GM21360 (cell line): ENCODE measurements at regions not wholly inside any gene's neighbourhood (a gene's known extent, or its start where the extent isn't known, plus 50 kb on each side); places are given as distances from the start of the nearest gene placed in this dataset.

Experiments
- ATAC-seq: cut with Tn5 transposase; IDR thresholded peaks from one replicate; pipeline ENCODE4 v1.9.1; 2021; ENCODE audit warnings: mild to moderate bottlenecking, moderate library complexity; ENCODE audit not compliant: unreplicated experiment

DNA sequence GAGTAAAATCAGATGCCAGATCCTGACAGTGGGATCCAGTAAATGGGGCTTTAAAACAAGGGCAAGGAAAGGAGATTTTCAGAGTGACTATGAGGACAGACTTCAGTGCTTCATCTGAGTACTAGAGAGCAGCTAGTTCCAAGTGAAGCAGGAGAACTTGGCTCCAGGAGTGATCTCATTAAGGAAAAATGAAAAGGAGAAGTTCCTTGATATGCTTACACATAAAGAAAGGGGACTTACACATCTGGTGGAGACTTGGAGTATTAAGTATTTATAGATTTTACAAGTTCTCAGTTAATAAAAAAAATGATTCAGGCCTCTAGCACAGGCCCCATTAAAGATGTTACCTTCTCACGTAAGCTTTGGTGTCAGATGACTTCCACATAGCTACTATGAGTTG lies 105.8 kb downstream of the ICOS start:
- ATAC-seq, result no peak

GRCh38 chr2:204046145-204046544 lies 109.6 kb downstream of the ICOS start:
- ATAC-seq, result peak; percentile 80

GRCh38 chr2:204049635-204050034 lies 113.1 kb downstream of the ICOS start:
- peak; percentile 58 for ATAC-seq

- no peak for ATAC-seq
Measured at GRCh38 chr2:204050681-204051080, 114.1 kb downstream of the ICOS start.

- no peak for ATAC-seq
Measured at GRCh38 chr2:204051476-204051875, 114.9 kb downstream of the ICOS start.

DNA sequence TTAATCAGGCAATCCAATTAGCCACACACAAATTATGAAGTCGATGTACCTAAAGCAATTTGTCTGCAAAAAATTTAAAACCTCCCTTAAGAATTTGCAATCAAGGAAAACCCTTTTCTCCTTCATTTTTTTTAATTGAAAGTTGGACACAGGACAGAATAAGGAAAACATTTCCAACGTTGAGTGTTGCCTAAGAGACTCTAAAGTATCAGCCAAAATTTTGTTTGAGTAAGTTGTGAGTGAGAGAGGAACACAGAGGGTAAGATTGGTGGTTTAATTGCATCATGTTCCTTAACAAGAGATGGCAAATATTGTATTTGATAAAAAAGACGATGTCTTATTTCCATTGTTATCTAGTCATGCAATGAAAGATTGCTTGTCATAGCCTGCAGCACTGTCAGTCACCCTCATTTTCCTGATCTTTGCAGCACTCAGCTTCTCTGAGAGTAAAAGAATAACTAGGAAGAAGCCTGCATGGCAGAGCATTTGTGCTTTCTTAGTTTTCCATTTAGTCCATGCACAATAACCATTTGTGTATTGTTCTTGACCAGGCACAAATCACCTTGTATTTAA lies 115.5 kb downstream of the ICOS start:
- no peak for ATAC-seq

DNA sequence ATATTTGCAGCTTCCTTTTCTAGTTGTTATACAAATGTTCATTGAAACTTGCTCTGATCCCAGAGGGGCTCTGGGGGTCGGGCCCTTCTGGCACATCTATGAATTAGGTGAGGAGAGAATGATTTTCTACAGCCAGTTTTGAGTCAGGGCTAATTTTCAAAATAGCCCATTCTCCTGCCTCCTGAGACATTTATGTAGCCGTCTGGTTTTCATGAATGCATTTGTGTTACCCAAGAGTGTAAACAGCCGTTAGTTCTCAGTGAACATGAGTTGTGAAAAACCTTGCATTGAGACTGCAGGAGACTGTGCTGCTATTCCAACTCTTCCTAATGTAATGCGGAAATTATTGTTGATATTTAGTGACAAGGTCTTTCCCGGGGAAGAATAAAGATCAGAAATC lies 122.5 kb downstream of the ICOS start:
- no peak for ATAC-seq

DNA sequence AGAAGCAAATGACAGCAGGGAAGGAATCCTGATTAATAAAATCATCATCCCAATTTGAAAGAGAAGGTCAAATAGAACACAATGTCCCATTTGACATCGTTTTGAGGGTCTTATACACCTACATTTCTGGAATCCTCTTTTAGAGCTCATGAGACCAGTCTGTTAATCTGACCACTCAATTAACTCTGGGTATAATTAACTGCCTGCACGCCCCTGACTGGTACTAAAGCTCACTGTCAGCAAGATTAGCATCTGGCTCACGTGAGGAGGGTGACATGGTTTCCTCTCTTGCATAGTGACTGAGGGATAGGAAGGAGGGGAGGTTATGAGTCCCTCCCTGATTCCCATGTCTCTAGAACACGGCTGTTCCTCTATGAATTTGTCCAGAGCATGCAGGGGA lies 124.3 kb downstream of the ICOS start:
- ATAC-seq, result no peak

DNA sequence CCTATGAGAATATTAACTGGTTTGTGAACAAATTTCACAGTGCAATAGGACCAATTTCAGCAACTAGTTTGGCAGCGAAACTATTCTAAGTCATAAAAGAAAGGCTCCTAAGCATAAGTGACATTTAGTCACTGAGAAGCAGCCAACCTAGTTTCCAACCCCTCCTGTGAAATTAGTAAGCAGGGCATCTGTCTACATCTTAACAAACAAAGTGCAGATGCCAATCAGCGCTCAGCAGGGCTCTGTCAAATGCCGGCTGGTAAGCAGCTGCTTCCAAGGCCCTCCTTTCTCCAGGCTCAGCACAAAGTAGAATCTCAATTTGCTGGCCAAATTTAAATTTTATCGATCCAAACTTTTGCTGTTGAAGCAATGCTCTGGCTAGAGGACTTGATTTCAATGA lies 124.7 kb downstream of the ICOS start:
- no peak for ATAC-seq

DNA sequence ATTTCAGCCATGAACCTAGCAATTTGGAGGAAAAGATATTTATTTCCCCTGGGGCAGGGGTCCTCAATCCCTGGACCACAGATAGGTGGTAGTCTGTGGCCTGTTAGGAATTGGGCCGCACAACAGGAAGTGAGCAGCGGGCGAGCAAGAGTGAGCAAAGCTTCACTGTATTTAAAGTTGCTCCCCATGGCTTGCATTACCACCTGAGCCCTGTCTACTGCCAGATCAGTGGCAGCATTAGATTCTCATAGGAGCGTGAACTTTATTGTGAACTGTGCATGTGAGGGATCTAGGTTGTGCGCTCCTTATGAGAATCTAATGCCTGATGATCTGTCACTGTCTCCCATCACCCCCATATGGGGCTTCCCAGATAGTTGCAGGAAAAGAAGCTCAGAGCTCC lies 127.6 kb downstream of the ICOS start:
- no peak for ATAC-seq

DNA sequence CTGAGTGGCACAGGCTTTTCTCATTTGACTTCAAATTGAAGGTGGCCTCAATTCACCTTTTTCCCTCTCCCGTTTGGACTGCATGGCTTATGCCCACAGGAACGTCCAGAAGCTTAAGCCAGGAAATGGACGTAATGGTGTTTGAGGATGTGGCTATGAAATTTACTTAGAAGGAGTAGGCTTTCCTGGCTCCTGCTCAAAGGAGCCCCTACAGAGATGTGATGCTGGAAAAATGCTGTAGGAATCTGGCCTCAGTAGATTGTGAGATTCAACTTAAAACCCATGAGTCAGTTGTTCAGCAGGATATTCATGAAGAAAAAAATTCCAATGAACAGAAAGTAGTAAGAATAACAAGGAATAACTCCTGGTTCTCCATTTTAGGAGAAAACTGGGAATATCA lies 129.0 kb downstream of the ICOS start:
- no peak for ATAC-seq

DNA sequence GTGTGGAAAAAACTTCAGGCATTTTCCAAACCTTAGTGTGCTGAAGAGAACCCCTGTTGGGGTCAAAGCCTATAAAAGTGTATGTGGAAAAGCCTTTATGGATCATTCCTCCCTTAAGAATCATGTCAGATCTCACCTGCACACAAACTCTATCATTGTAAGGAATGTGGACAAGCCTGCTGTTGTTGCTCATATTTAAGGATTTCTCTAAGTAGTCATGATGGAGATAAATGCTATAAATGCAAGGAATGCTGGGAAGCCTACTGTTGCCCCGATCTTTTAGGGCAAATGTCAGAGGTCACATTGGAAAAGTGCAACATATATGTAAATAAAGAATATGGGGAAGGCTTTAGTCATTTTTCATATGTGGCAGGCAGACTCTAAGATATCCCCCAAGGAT lies 129.5 kb downstream of the ICOS start:
- ATAC-seq, result no peak

- no peak for ATAC-seq
Measured at GRCh38 chr2:204069804-204070203, 133.2 kb downstream of the ICOS start.

GRCh38 chr2:204072443-204073324 lies 136.1 kb downstream of the ICOS start:
- ATAC-seq, result no peak

DNA sequence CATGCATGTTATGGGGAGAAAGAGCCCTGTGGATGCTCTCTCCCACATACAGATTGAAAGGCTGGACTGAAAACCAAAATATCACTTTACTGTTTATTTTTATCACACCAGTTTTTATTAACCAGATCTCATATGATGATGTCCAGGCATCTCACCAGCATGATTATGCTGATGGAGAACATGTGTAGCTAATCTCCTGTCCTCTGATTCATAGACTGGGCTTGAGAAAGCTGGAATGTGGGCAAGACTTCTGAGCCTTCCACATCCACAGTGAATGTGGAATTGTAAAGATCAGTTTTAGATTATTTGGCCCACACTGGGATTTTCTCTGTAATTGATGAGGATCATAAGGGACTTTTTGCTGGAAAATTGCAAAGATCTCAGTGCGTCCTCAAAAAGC lies 137.9 kb downstream of the ICOS start:
- ATAC-seq, result no peak

- no peak for ATAC-seq
Measured at GRCh38 chr2:204078003-204078698, 141.6 kb downstream of the ICOS start.

GRCh38 chr2:204081487-204082425 lies 145.2 kb downstream of the ICOS start:
- ATAC-seq, result no peak

- no peak for ATAC-seq
Measured at GRCh38 chr2:204086167-204086566, 149.6 kb downstream of the ICOS start.

DNA sequence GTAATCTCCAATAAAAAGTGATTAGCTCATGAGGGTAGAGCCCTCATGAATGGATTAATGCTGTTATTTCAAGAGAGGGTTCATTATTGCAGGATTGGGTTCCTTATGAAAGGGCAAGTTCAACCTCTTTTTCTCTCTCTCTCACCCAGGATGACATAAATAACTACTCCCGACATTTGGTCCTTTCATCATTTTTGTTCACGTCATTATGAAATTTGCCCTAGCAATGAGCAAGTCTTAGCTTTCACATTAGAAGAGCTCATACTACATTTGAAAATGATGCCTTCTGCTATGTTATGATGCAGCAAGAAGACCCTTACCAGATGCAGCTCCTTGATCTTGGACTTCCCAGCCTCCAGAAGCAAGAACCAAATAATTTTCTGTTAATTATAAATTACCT lies 152.5 kb downstream of the ICOS start:
- ATAC-seq, result no peak

- ATAC-seq, result no peak
Measured at GRCh38 chr2:204089574-204089973, 153.0 kb downstream of the ICOS start.

DNA sequence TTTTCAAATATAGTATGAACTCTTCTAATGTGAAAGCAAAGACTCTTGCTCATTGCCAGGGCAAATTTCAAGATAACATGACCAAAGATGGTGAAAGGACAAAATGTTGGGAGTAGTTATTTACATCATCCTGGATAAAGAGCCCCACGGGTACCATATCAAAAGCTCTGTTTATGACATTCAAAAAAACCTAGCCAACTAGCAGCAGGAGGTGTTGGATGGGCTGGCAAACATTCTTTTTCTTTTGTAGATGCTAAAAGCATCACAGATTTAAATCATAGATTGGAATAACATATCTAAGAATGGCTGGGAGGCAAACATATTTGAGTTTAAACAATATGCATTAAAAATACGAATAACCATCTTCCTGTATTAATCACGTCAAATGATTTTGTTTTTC lies 153.5 kb downstream of the ICOS start:
- no peak for ATAC-seq
